ENCODE measurements at regions not wholly inside any gene's neighbourhood (a gene's known extent, or its start where the extent isn't known, plus 50 kb on each side); places are given as distances from the start of the nearest gene placed in this dataset.

DNA sequence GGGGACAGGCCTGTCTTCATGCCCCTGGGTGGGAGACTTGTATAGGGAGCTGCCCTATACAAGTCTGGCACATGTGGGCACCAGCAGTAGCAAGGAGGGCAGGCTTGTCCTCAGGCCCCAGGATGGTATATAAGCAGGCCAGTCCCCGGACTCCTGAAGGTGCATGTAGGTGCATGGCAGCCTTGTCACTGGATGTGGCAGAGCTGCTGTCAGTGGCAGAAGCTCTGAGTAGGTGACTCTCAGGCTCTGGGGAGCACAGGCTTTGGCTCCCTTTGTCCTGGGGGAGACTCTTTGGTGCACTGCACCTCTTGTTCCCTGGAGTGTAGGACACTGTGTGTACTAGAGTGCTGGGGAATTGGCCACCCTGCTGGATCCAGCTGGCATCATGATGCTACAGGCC lies 376.7 kb upstream of the DIPK2B start:
- TF ChIP-seq, protein P1, sequence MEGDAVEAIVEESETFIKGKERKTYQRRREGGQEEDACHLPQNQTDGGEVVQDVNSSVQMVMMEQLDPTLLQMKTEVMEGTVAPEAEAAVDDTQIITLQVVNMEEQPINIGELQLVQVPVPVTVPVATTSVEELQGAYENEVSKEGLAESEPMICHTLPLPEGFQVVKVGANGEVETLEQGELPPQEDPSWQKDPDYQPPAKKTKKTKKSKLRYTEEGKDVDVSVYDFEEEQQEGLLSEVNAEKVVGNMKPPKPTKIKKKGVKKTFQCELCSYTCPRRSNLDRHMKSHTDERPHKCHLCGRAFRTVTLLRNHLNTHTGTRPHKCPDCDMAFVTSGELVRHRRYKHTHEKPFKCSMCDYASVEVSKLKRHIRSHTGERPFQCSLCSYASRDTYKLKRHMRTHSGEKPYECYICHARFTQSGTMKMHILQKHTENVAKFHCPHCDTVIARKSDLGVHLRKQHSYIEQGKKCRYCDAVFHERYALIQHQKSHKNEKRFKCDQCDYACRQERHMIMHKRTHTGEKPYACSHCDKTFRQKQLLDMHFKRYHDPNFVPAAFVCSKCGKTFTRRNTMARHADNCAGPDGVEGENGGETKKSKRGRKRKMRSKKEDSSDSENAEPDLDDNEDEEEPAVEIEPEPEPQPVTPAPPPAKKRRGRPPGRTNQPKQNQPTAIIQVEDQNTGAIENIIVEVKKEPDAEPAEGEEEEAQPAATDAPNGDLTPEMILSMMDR (IDR thresholded peaks at IDR 0.05): no peak
- TF ChIP-seq POLR2A (IDR thresholded peaks at IDR 0.05): no peak

All from thyroid gland (tissue), 4 donors.